Activated naive CD4-positive, alpha-beta T cell treated with anti-CD3 and anti-CD28 coated beads, Interleukin-2, amount 50 U/mL, for 72 hours (primary cell): ENCODE measurements at regions not wholly inside any gene's neighbourhood (a gene's known extent, or its start where the extent isn't known, plus 50 kb on each side); places are given as distances from the start of the nearest gene placed in this dataset.

Experiments used
- ATAC-seq, 2 donors: fragments of 150-1000 bp; cut with Tn5 transposase; 2 replicates each; pipeline ENCODE4 v1.10.0; 2021; ENCODE audit warnings: mild to moderate bottlenecking in 2 of 2, moderate library complexity in 2 of 2
- DNase-seq, 2 donors: peaks; one replicate each; pipeline ENCODE4 v3.0.0; 2021 to 2022; ENCODE audit warnings: low spot score in 2 of 2
- H3K27ac Mint-ChIP-seq, 2 donors: one replicate each; pipeline ENCODE4 v1.8.0; 2022; ENCODE audit warnings: mild to moderate bottlenecking in 2 of 2, mixed read lengths in 2 of 2
- H3K36me3 Mint-ChIP-seq, 2 donors: one replicate each; pipeline ENCODE4 v1.8.0; 2022; ENCODE audit warnings: mixed read lengths in 2 of 2
- H3K9me3 Mint-ChIP-seq, 2 donors: one replicate each; pipeline ENCODE4 v1.8.0; 2022; ENCODE audit warnings: mixed read lengths in 2 of 2

DNA sequence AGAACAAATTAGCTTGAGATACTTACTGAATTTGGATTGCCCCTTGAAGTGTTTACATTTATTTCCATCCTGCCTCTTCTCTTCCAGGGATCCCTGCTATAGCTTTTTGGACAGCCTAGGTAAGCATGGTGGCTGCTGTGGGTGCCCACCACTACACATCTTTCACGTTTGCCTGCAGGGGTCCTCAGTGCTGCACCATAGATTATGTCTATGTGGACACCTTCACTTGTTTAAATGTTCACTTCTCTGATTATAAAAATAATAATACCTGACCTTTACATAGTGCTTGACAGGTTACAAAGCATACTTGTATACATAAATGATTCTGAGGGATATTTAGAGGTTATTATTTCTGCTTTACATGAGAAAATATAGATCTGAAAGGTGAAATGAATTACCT lies 67.9 kb upstream of the SLC4A4 start:
- no peak overlapping the region for H3K27ac Mint-ChIP-seq
- no peaks in the 10 kb centered on the region for H3K9me3 Mint-ChIP-seq
- ATAC-seq (peak in 1 of 2 donors; percentile 61), DNase-seq (peak in 1 of 2 donors; percentile 26)
- no peaks in the 10 kb centered on the region for H3K36me3 Mint-ChIP-seq

DNA sequence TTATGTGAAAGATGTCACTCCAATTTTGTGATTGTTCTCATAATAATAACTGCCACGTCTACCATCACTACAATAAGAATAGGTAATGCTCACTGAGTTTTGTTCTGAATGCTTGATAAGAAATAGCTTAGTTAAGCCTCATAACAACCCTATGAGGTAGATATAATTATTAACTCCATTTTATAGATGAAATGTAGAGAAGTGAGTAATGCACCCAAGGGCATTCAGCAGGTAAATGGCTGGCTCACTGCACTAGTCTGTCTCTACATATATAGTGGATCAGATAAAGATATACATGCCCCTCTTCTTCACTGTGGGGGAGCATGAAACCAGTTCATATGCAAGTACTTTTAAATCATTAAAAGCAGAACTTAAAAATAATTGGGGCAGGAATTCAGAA lies 65.8 kb upstream of the SLC4A4 start:
- H3K9me3 Mint-ChIP-seq: no peaks in the 10 kb centered on the region
- DNase-seq (no peak), ATAC-seq (no peak)
- no peak overlapping the region for H3K27ac Mint-ChIP-seq
- H3K36me3 Mint-ChIP-seq: no peaks in the 10 kb centered on the region

DNA sequence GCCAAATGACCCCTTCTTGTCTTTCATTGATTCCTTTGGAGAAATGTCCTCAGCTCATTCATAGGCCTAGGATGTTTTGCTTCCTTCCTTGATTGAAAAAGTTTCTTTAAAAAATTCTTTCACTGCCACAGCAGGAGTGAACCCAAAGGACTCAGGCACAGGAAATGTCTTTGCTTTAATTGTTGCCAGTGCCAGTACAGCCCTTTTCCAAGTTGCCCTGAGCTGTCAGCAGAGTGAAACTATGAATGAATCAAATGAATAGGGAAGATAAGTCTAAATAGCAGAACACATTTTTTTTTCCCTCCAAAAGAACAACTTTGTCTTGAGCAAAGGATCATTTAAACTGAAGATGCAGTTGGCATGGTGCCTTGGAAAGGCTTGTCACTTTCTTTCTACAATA lies 63.8 kb upstream of the SLC4A4 start:
- Mint-ChIP-seq H3K27ac (no peak overlapping the region), H3K9me3 (no peaks in the 10 kb centered on the region), H3K36me3 (no peaks in the 10 kb centered on the region)
- ATAC-seq (no peak), DNase-seq (no peak)

DNA sequence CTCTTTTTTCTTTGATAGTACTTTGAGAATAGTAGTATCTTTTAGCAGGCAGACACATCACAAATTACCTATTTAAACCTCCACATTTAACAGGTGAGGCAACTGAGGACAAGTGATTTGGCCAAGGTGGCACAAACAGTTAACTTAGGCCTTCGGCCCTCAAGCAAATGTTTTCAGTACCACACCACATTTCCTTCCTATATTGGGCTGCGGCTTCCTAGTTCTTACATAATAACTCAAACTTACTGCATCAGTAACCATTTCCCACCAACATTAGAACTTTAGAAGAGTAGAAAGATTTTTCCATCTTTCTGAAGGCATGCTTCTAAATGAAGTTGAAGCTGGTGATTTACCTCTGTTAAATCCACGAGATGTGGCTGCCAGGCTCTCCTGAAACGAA lies 63.2 kb upstream of the SLC4A4 start:
- DNase-seq (no peak), ATAC-seq (no peak)
- Mint-ChIP-seq H3K36me3 (no peaks in the 10 kb centered on the region), H3K27ac (no peak overlapping the region), H3K9me3 (no peaks in the 10 kb centered on the region)

GRCh38 chr4:71277353-71277752 lies 61.5 kb upstream of the SLC4A4 start:
- no peak for DNase-seq
- H3K27ac Mint-ChIP-seq: no peak overlapping the region
- no peaks in the 10 kb centered on the region for H3K36me3 Mint-ChIP-seq
- no peak for ATAC-seq
- no peaks in the 10 kb centered on the region for H3K9me3 Mint-ChIP-seq

DNA sequence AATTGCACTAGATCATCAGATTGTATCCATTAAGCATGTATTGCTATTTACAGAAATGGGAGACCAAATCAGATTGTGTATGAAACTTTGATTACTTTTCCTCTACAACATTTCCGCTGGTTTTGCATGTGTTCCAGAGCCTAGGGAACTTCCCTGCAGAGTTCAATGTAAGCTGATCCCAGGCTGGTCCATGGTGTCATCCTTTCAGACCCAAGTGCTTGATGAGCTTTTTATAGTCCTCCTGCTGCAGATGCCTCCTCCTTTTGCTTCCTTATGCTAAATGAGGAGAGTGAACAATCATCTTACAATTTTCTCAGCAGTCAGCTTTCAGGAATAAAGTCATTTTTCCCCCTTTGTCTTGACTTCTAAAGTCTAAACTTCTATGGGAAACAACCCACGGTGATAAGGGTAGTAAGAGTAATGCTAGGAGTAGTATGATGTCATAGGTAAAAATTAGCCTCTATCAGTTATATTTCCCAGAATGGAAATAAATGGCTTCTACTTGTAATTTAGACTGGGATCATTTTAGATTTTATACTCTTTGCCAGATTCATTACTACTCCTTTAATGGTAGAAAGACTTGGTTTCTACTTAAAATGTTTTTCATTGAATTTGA lies 55.1 kb upstream of the SLC4A4 start:
- no peak for DNase-seq
- H3K27ac Mint-ChIP-seq: no peak overlapping the region
- no peaks in the 10 kb centered on the region for H3K36me3 Mint-ChIP-seq
- H3K9me3 Mint-ChIP-seq: no peaks in the 10 kb centered on the region
- ATAC-seq: no peak

DNA sequence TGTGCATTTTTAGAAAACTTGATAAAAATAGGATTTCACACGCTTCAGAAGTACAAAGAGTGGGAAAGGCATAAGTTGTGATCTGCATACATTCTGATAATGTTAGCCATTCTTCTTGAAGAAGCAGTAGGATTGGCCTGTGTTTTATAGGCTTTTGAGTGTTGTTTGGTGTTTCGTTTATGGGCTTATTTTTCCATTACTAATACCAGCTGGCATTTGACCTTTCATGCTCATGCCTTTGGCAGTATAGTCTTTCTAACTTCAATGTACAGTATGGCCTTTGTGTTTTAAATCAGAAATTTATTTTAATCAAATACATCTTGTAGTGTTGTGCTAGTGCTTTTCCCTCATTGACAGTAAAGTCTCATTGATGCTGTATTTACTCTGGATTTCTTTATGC lies 51.5 kb upstream of the SLC4A4 start:
- ATAC-seq (no peak), DNase-seq (no peak)
- H3K27ac Mint-ChIP-seq: no peak overlapping the region
- no peaks in the 10 kb centered on the region for H3K36me3 Mint-ChIP-seq
- H3K9me3 Mint-ChIP-seq: no peaks in the 10 kb centered on the region

GRCh38 chr4:71288875-71289274 lies 49.9 kb upstream of the SLC4A4 start:
- Mint-ChIP-seq H3K9me3 (no peaks in the 10 kb centered on the region), H3K36me3 (no peaks in the 10 kb centered on the region), H3K27ac (no peak overlapping the region)
- no peak for DNase-seq
- no peak for ATAC-seq
